ENCODE measurements at regions not wholly inside any gene's neighbourhood (a gene's known extent, or its start where the extent isn't known, plus 50 kb on each side); places are given as distances from the start of the nearest gene placed in this dataset.
"Not testable (repeated sequence)": the region's sequence is repeated elsewhere in the genome, so short reads cannot be mapped to it uniquely, and the experiment has no call there.

GRCh38 chr17:70924776-70925175 lies 755.4 kb downstream of the KCNJ2 start:
- DNase-seq (ENCODE audit: low spot score), result no peak

- no peak for DNase-seq (ENCODE audit: low spot score)
Measured at GRCh38 chr17:70929226-70929625, 759.9 kb downstream of the KCNJ2 start.

GRCh38 chr17:70934231-70934630 lies 764.9 kb downstream of the KCNJ2 start:
- DNase-seq (ENCODE audit: low spot score), result no peak

GRCh38 chr17:70934835-70935234 lies 765.5 kb downstream of the KCNJ2 start:
- DNase-seq (ENCODE audit: low spot score), result no peak

- no peak for DNase-seq (ENCODE audit: low spot score)
Measured at GRCh38 chr17:70936724-70937123, 767.4 kb downstream of the KCNJ2 start.

GRCh38 chr17:70938336-70938735 lies 769.0 kb downstream of the KCNJ2 start:
- no peak for DNase-seq (ENCODE audit: low spot score)

- DNase-seq (ENCODE audit: low spot score), result no peak
Measured at GRCh38 chr17:70945386-70945785, 776.1 kb downstream of the KCNJ2 start.

GRCh38 chr17:70947215-70947614 lies 777.9 kb downstream of the KCNJ2 start:
- DNase-seq (ENCODE audit: low spot score), result no peak

GRCh38 chr17:70947636-70948565 lies 778.6 kb downstream of the KCNJ2 start:
- no peak for DNase-seq (ENCODE audit: low spot score)

GRCh38 chr17:70953140-70953539 lies 783.8 kb downstream of the KCNJ2 start:
- not testable (repeated sequence) for DNase-seq (ENCODE audit: low spot score)

- DNase-seq (ENCODE audit: low spot score), result no peak
Measured at GRCh38 chr17:70955441-70955840, 786.1 kb downstream of the KCNJ2 start.

- DNase-seq (ENCODE audit: low spot score), result no peak
Measured at GRCh38 chr17:70956726-70957125, 787.4 kb downstream of the KCNJ2 start.

GRCh38 chr17:70961341-70961740 lies 792.0 kb downstream of the KCNJ2 start:
- no peak for DNase-seq (ENCODE audit: low spot score)

- DNase-seq (ENCODE audit: low spot score), result no peak
Measured at GRCh38 chr17:70968302-70968701, 799.0 kb downstream of the KCNJ2 start.

- no peak for DNase-seq (ENCODE audit: low spot score)
Measured at GRCh38 chr17:70969521-70970034, 800.2 kb downstream of the KCNJ2 start.

- DNase-seq (ENCODE audit: low spot score), result no peak
Measured at GRCh38 chr17:70976447-70976846, 807.1 kb downstream of the KCNJ2 start.

- no peak for DNase-seq (ENCODE audit: low spot score)
Measured at GRCh38 chr17:70984873-70985272, 815.5 kb downstream of the KCNJ2 start.

GRCh38 chr17:70987867-70988340 lies 818.6 kb downstream of the KCNJ2 start:
- no peak for DNase-seq (ENCODE audit: low spot score)

- no peak for DNase-seq (ENCODE audit: low spot score)
Measured at GRCh38 chr17:70988622-70989021, 819.3 kb downstream of the KCNJ2 start.

- no peak for DNase-seq (ENCODE audit: low spot score)
Measured at GRCh38 chr17:70989280-70989679, 819.9 kb downstream of the KCNJ2 start.

- no peak for DNase-seq (ENCODE audit: low spot score)
Measured at GRCh38 chr17:70994194-70994593, 824.9 kb downstream of the KCNJ2 start.

- no peak for DNase-seq (ENCODE audit: low spot score)
Measured at GRCh38 chr17:70995997-70996396, 826.7 kb downstream of the KCNJ2 start.

GRCh38 chr17:71003736-71004135 lies 834.4 kb downstream of the KCNJ2 start:
- no peak for DNase-seq (ENCODE audit: low spot score)
